ENCODE measurements at regions not wholly inside any gene's neighbourhood (a gene's known extent, or its start where the extent isn't known, plus 50 kb on each side); places are given as distances from the start of the nearest gene placed in this dataset.

GRCh38 chr6:134795691-134796090 lies 154.2 kb downstream of the ALDH8A1 start:
- no peak for TF ChIP-seq CTCF (IDR thresholded peaks at IDR 0.05)

GRCh38 chr6:134795001-134795400 lies 154.9 kb downstream of the ALDH8A1 start:
- no peak for TF ChIP-seq CTCF (IDR thresholded peaks at IDR 0.05)

GRCh38 chr6:134787261-134787877 lies 162.5 kb downstream of the ALDH8A1 start:
- TF ChIP-seq CTCF (IDR thresholded peaks at IDR 0.05) = no peak

GRCh38 chr6:134784336-134784735 lies 165.6 kb downstream of the ALDH8A1 start:
- TF ChIP-seq CTCF (IDR thresholded peaks at IDR 0.05) = no peak

- no peak for TF ChIP-seq CTCF (IDR thresholded peaks at IDR 0.05)
Measured at GRCh38 chr6:134778431-134778830, 171.5 kb downstream of the ALDH8A1 start.

GRCh38 chr6:134774201-134774638 lies 175.7 kb downstream of the ALDH8A1 start:
- no peak for TF ChIP-seq CTCF (IDR thresholded peaks at IDR 0.05)

GRCh38 chr6:134772671-134773360 lies 177.1 kb downstream of the ALDH8A1 start:
- TF ChIP-seq CTCF (IDR thresholded peaks at IDR 0.05) = no peak

Measured in LNCAP (cell line).